ENCODE measurements at regions not wholly inside any gene's neighbourhood (a gene's known extent, or its start where the extent isn't known, plus 50 kb on each side); places are given as distances from the start of the nearest gene placed in this dataset.

- Histone ChIP-seq H4K20me1 (replicated peaks in 1 of 2; ENCODE audit: control insufficient read depth in 1 of 2, insufficient read depth in 2 of 2, low read length in 2 of 2) (no peaks in the 10 kb centered on the region), H2BK20ac (ENCODE audit: low read length) (no peak overlapping the region), H4K8ac (ENCODE audit: extremely low read depth, insufficient read depth, low read length) (no peak overlapping the region), H3K27ac (ENCODE audit: low read depth, low read length) (no peak overlapping the region), H2BK15ac (ENCODE audit: low read length) (no peak overlapping the region), H3K23me2 (ENCODE audit: low read depth, low read length) (no peaks in the 10 kb centered on the region), H4K5ac (ENCODE audit: insufficient read length, low read depth, low read length) (no peak overlapping the region), H3K4me3 (ENCODE audit: extremely low read depth in 1 of 4, insufficient read depth in 2 of 4, low read depth in 3 of 4, low read length in 4 of 4) (no peak overlapping the region), H2BK120ac (replicated peaks; ENCODE audit: low read depth, low read length) (no peak overlapping the region), H4K91ac (replicated peaks; ENCODE audit: insufficient read length, low read length) (no peak overlapping the region), H2BK12ac (ENCODE audit: low read depth, low read length) (no peak overlapping the region), H3K27me3 (replicated peaks in 1 of 4; ENCODE audit: control insufficient read depth in 3 of 4, extremely low read depth in 1 of 4, insufficient read depth in 3 of 4, low read length in 3 of 4) (no peaks in the 10 kb centered on the region), H3K79me1 (ENCODE audit: low read depth, low read length) (no peaks in the 10 kb centered on the region), H3K14ac (ENCODE audit: insufficient read length) (no peak overlapping the region), H2AFZ (ENCODE audit: low read length) (no peak overlapping the region), H2AK5ac (ENCODE audit: low read depth, low read length) (no peak overlapping the region), H3K4ac (replicated peaks; ENCODE audit: insufficient read length, low read depth, low read length) (no peak overlapping the region), H3K56ac (replicated peaks; ENCODE audit: insufficient read length, low read depth, low read length) (no peak overlapping the region), H3K9ac (replicated peaks in 1 of 4; ENCODE audit: extremely low read depth in 1 of 4, low read depth in 3 of 4, low read length in 3 of 4) (no peak overlapping the region), H3K23ac (ENCODE audit: insufficient read length) (no peak overlapping the region), H3K4me1 (replicated peaks in 1 of 4; ENCODE audit: control insufficient read depth in 3 of 4, insufficient read depth in 4 of 4, low read length in 3 of 4) (no peaks in the 10 kb centered on the region), H3K36me3 (ENCODE audit: control insufficient read depth in 2 of 4, insufficient read depth in 4 of 4, low read length in 3 of 4) (no peaks in the 10 kb centered on the region), H3K18ac (ENCODE audit: extremely low read depth, low read length) (no peak overlapping the region), H2BK5ac (ENCODE audit: low read depth, low read length) (no peak overlapping the region), H3K9me3 (ENCODE audit: insufficient read depth in 2 of 2, low read depth in 1 of 2, low read length in 1 of 2) (peaks cover 0 to 9% of the 10 kb centered on the region in 2 experiments; a peak in 2 of 4 replicates), H3K4me2 (ENCODE audit: insufficient read depth in 1 of 2, low read depth in 2 of 2, low read length in 2 of 2) (no peak overlapping the region), H3K79me2 (ENCODE audit: control insufficient read depth in 1 of 2, insufficient read depth in 2 of 2, low read length in 2 of 2) (no peaks in the 10 kb centered on the region)
- CTCF ChIA-PET (ENCODE audit: partially characterized antibody), result interaction anchor here (0.9 kb wide), 2 partner anchors 10 to 15 kb away, joined by 3 to 4 read pairs; no protein-coding TSS in a partner anchor
- 87% methylated on average over 2 of the region's 2 CpGs; no CpG with 5 or more reads in 1 of the 2 experiments for WGBS, 2 experiments (ENCODE audit: extremely low coverage in 1 of 2, insufficient coverage in 1 of 2, insufficient read length in 1 of 2, insufficient replicate concordance in 2 of 2, low coverage in 1 of 2, low lambda C conversion rate in 2 of 2, missing lambda C conversion rate in 1 of 2)
- POLR2A ChIA-PET (ENCODE audit: partially characterized antibody), result no interaction called here
- DNase-seq (ENCODE audit: low read depth in 1 of 2, low spot score in 2 of 2) (no peak), FAIRE-seq (no peak)
- TF ChIP-seq CBX8 (IDR thresholded peaks at IDR 0.05; ENCODE audit: borderline replicate concordance, low read depth, low read length) (no peak), KDM1A (IDR thresholded peaks at IDR 0.05; ENCODE audit: borderline replicate concordance, low read length) (no peak), SP4 (IDR thresholded peaks at IDR 0.05; ENCODE audit: low read length) (no peak), POLR2AphosphoS5 (IDR thresholded peaks at IDR 0.05; ENCODE audit: low read depth, low read length) (no peak), HDAC6 (IDR thresholded peaks at IDR 0.05; ENCODE audit: low read depth, low read length) (no peak), EP300 (IDR thresholded peaks at IDR 0.05; ENCODE audit: borderline replicate concordance in 1 of 2, low read depth in 2 of 2, low read length in 2 of 2) (no peak), USF2 (IDR thresholded peaks at IDR 0.05; ENCODE audit: low read length) (no peak), ATF2 (IDR thresholded peaks at IDR 0.05; ENCODE audit: low read length) (no peak)
These were observed 619.3 kb downstream of the TRIB2 start for GRCh38 chr2:13335862-13336535.

Data from H1 (cell line).